WERI-Rb-1 (cell line): ENCODE measurements at regions not wholly inside any gene's neighbourhood (a gene's known extent, or its start where the extent isn't known, plus 50 kb on each side); places are given as distances from the start of the nearest gene placed in this dataset.

Source experiments
- DNase-seq: peaks from one replicate; pipeline ENCODE4 v3.0.0-alpha.2; 2020
- H3K27ac ChIP-seq: fragments of 250-450 bp; sonication (Bioruptor Pico); 2 replicates; pipeline ENCODE4 v1.5.1; 2020; ENCODE audit warnings: mild to moderate bottlenecking, moderate library complexity
- H3K27me3 ChIP-seq: fragments of 250-450 bp; sonication (Bioruptor Pico); 2 replicates; pipeline ENCODE4 v1.5.1; 2021; ENCODE audit warnings: mild to moderate bottlenecking, low read depth, moderate library complexity; ENCODE audit not compliant: insufficient read depth, severe bottlenecking
- H3K36me3 ChIP-seq: fragments of 250-450 bp; sonication (Bioruptor Pico); 2 replicates; pipeline ENCODE4 v1.5.1; 2020; ENCODE audit warnings: mild to moderate bottlenecking, moderate library complexity
- H3K4me3 ChIP-seq: 2 replicates; pipeline ENCODE4 v1.5.1; 2011; ENCODE audit warnings: low read depth, mild to moderate bottlenecking, control low read depth, low read length
- H3K9me3 ChIP-seq: fragments of 250-450 bp; sonication (Bioruptor Pico); 2 replicates; pipeline ENCODE4 v1.5.1; 2021; ENCODE audit warnings: mild to moderate bottlenecking, moderate library complexity; ENCODE audit not compliant: severe bottlenecking
- CTCF ChIP-seq: IDR thresholded peaks from 2 replicates; pipeline ENCODE4 v1.5.1; 2011; ENCODE audit warnings: low read depth, mild to moderate bottlenecking, control low read depth, inconsistent platforms, low read length

GRCh38 chr17:69876757-69877156, 198.3 kb upstream of the KCNJ16 start:
- no peak for DNase-seq
- Histone ChIP-seq H3K27ac (no peak overlapping the region), H3K36me3 (no peaks in the 10 kb centered on the region), H3K27me3 (no peaks in the 10 kb centered on the region), H3K9me3 (no peaks in the 10 kb centered on the region), H3K4me3 (no peak overlapping the region)
- no peak for TF ChIP-seq CTCF

GRCh38 chr17:69878661-69879060, 196.4 kb upstream of the KCNJ16 start:
- Histone ChIP-seq H3K9me3 (no peaks in the 10 kb centered on the region), H3K4me3 (no peak overlapping the region), H3K36me3 (no peaks in the 10 kb centered on the region), H3K27ac (no peak overlapping the region), H3K27me3 (no peaks in the 10 kb centered on the region)
- DNase-seq, result no peak
- no peak for TF ChIP-seq CTCF

GRCh38 chr17:69879576-69879975, 195.4 kb upstream of the KCNJ16 start:
- H3K4me3 ChIP-seq, result no peak overlapping the region
- H3K9me3 ChIP-seq, result no peaks in the 10 kb centered on the region
- H3K27ac ChIP-seq, result no peak overlapping the region
- no peaks in the 10 kb centered on the region for H3K27me3 ChIP-seq
- no peak for TF ChIP-seq CTCF
- DNase-seq, result no peak
- no peaks in the 10 kb centered on the region for H3K36me3 ChIP-seq

GRCh38 chr17:69880591-69881112, 194.4 kb upstream of the KCNJ16 start:
- H3K4me3 ChIP-seq, result no peak overlapping the region
- no peaks in the 10 kb centered on the region for H3K9me3 ChIP-seq
- no peak overlapping the region for H3K27ac ChIP-seq
- H3K36me3 ChIP-seq, result no peaks in the 10 kb centered on the region
- H3K27me3 ChIP-seq, result no peaks in the 10 kb centered on the region
- TF ChIP-seq CTCF, result no peak
- DNase-seq, result no peak

- TF ChIP-seq CTCF, result no peak
- H3K27me3 ChIP-seq, result no peaks in the 10 kb centered on the region
- H3K36me3 ChIP-seq, result no peaks in the 10 kb centered on the region
- no peak overlapping the region for H3K4me3 ChIP-seq
- H3K9me3 ChIP-seq, result no peaks in the 10 kb centered on the region
- no peak for DNase-seq
- H3K27ac ChIP-seq, result no peak overlapping the region
Measured at GRCh38 chr17:69882281-69882680, 192.7 kb upstream of the KCNJ16 start.

GRCh38 chr17:69883120-69883519, 191.9 kb upstream of the KCNJ16 start:
- Histone ChIP-seq H3K9me3 (no peaks in the 10 kb centered on the region), H3K27me3 (no peaks in the 10 kb centered on the region), H3K36me3 (no peaks in the 10 kb centered on the region), H3K27ac (no peak overlapping the region), H3K4me3 (no peak overlapping the region)
- no peak for DNase-seq
- no peak for TF ChIP-seq CTCF
